Mesenchymal stem cell (in vitro differentiated cells and primary cell): ENCODE measurements at regions not wholly inside any gene's neighbourhood (a gene's known extent, or its start where the extent isn't known, plus 50 kb on each side); places are given as distances from the start of the nearest gene placed in this dataset.

Experiments
- DNase-seq: peaks from one replicate; pipeline ENCODE4 v3.0.0-alpha.2; 2013
- H2AFZ ChIP-seq: one replicate; pipeline ENCODE4 v1.6.1; 2013; ENCODE audit warnings: low read depth, mild to moderate bottlenecking, control low read depth, inconsistent platforms, low read length, moderate library complexity
- H2AK5ac ChIP-seq: 2 replicates; pipeline ENCODE4 v1.6.1; 2013; ENCODE audit warnings: low read length, moderate library complexity, mild to moderate bottlenecking, inconsistent platforms; ENCODE audit not compliant: severe bottlenecking
- H2BK120ac ChIP-seq: one replicate; pipeline ENCODE4 v1.6.1; 2013; ENCODE audit warnings: low read depth, mild to moderate bottlenecking, inconsistent platforms, low read length, moderate library complexity
- H2BK12ac ChIP-seq, 2 experiments: one replicate each; pipeline ENCODE4 v1.6.1; 2013; ENCODE audit warnings: inconsistent platforms in 2 of 2, low read length in 2 of 2, mild to moderate bottlenecking in 2 of 2, moderate library complexity in 2 of 2, control low read depth in 1 of 2
- H2BK15ac ChIP-seq: one replicate; pipeline ENCODE4 v1.6.1; 2013; ENCODE audit warnings: mild to moderate bottlenecking, low read depth, inconsistent platforms; ENCODE audit not compliant: poor library complexity, severe bottlenecking
- H2BK5ac ChIP-seq: 2 replicates; pipeline ENCODE4 v1.6.1; 2013; ENCODE audit warnings: low read depth, mild to moderate bottlenecking, low read length, control low read depth, inconsistent platforms; ENCODE audit not compliant: poor library complexity, severe bottlenecking
- H3K14ac ChIP-seq, 2 experiments: one replicate each; pipeline ENCODE4 v1.6.1; 2013; ENCODE audit warnings: inconsistent platforms in 2 of 2, low read length in 2 of 2, control low read depth in 1 of 2, mild to moderate bottlenecking in 1 of 2, moderate library complexity in 1 of 2
- H3K18ac ChIP-seq, 2 experiments: one replicate each; pipeline ENCODE4 v1.6.1; 2013; ENCODE audit warnings: inconsistent platforms in 2 of 2, low read length in 2 of 2, control low read depth in 1 of 2, low read depth in 1 of 2, mild to moderate bottlenecking in 1 of 2
- H3K23ac ChIP-seq, 2 experiments: one replicate each; pipeline ENCODE4 v1.6.1; 2013; ENCODE audit warnings: inconsistent platforms in 2 of 2, low read length in 2 of 2, mild to moderate bottlenecking in 2 of 2, moderate library complexity in 2 of 2, control low read depth in 1 of 2
- H3K27ac ChIP-seq: 2 replicates; pipeline ENCODE4 v1.5.1; 2013; ENCODE audit warnings: mild to moderate bottlenecking, moderate library complexity, low read length, control low read depth, inconsistent platforms; ENCODE audit not compliant: poor library complexity, severe bottlenecking
- H3K27me3 ChIP-seq, 2 experiments: 2 replicates each; pipeline versions ENCODE4 v1.6.1 to v1.7.0; 2013; ENCODE audit warnings: low read length in 2 of 2, mild to moderate bottlenecking in 2 of 2, moderate library complexity in 2 of 2, control low read depth in 1 of 2, inconsistent platforms in 1 of 2; ENCODE audit not compliant: control insufficient read depth in 1 of 2, insufficient read depth in 1 of 2
- H3K36me3 ChIP-seq, 2 experiments: 2 replicates each; pipeline versions ENCODE4 v1.6.1 to v1.7.0; 2013; ENCODE audit warnings: low read length in 2 of 2, control low read depth in 1 of 2, inconsistent platforms in 1 of 2, low read depth in 1 of 2, mild to moderate bottlenecking in 1 of 2; ENCODE audit not compliant: insufficient read depth in 2 of 2, control insufficient read depth in 1 of 2
- H3K4ac ChIP-seq, 2 experiments: one replicate each; pipeline ENCODE4 v1.6.1; 2013; ENCODE audit warnings: inconsistent platforms in 2 of 2, low read length in 2 of 2, mild to moderate bottlenecking in 2 of 2, moderate library complexity in 2 of 2, control low read depth in 1 of 2, low read depth in 1 of 2
- H3K4me1 ChIP-seq: 2 replicates; pipeline ENCODE4 v1.6.1; 2013; ENCODE audit warnings: low read depth, low read length, control low read depth; ENCODE audit not compliant: control insufficient read depth, insufficient read depth
- H3K4me2 ChIP-seq: 2 replicates; pipeline ENCODE4 v1.6.1; 2013; ENCODE audit warnings: low read length, mild to moderate bottlenecking, inconsistent platforms; ENCODE audit not compliant: poor library complexity, severe bottlenecking
- H3K4me3 ChIP-seq, 2 experiments: 2 replicates each; pipeline versions ENCODE4 v1.5.1 to v1.7.0; 2013; ENCODE audit warnings: low read length in 2 of 2, mild to moderate bottlenecking in 2 of 2, control low read depth in 1 of 2, low read depth in 1 of 2; ENCODE audit not compliant: insufficient read depth in 1 of 2
- H3K79me1 ChIP-seq: replicated peaks from 2 replicates; pipeline ENCODE4 v1.6.1; 2013; ENCODE audit warnings: mild to moderate bottlenecking, control low read depth, low read length, inconsistent platforms; ENCODE audit not compliant: poor library complexity, severe bottlenecking
- H3K9ac ChIP-seq: 2 replicates; pipeline ENCODE4 v1.7.0; 2013; ENCODE audit warnings: mild to moderate bottlenecking, low read length, moderate library complexity
- H3K9me3 ChIP-seq: 2 replicates; pipeline ENCODE4 v1.7.0; 2013; ENCODE audit warnings: mild to moderate bottlenecking, low read length; ENCODE audit not compliant: control insufficient read depth
- H4K8ac ChIP-seq: one replicate; pipeline ENCODE4 v1.6.1; 2013; ENCODE audit warnings: inconsistent platforms, mild to moderate bottlenecking, low read length, moderate library complexity
- H4K91ac ChIP-seq: one replicate; pipeline ENCODE4 v1.6.1; 2013; ENCODE audit warnings: mild to moderate bottlenecking, low read length, inconsistent platforms
- WGBS: methylation state at CpG from one replicate; pipeline ENCODE4 v1.1.7; 2013; ENCODE audit warnings: mixed read lengths; 5-methylcytosine and 5-hydroxymethylcytosine counted together

DNA sequence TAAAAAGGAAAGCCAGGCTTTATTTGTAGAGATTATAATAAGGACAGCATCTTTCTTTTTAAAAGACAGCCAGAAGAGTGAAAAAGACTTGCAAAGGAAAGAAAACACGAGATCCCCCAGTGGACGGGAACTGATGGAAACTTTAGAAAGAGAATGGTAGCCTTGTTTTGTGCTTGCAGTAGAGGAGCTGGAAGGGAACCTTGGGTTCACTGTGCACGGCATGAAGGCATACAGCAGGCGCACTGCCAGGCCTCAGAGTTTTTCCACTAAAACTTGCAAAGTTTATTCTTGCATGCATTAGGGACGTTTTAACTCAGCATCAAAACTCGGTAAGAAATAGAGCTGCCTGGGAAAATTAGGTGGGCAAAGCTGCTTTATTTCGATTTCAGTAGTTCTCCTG, 248.6 kb downstream of the IRX1 start:
- 76% methylated on average over 7 of the region's 7 CpGs for WGBS
- Histone ChIP-seq H3K4me1 (no peaks in the 10 kb centered on the region), H3K27ac (no peak overlapping the region), H4K91ac (no peak overlapping the region), H2BK12ac (no peak overlapping the region), H3K79me1 (no peaks in the 10 kb centered on the region), H4K8ac (no peak overlapping the region), H3K9me3 (no peaks in the 10 kb centered on the region), H3K14ac (no peak overlapping the region), H3K9ac (no peak overlapping the region), H3K4me2 (no peak overlapping the region), H3K27me3 (no peaks in the 10 kb centered on the region), H3K18ac (no peak overlapping the region), H2BK5ac (no peak overlapping the region), H3K23ac (no peak overlapping the region), H2BK15ac (no peak overlapping the region), H2AFZ (no peak overlapping the region), H3K4me3 (no peak overlapping the region), H3K36me3 (no peaks in the 10 kb centered on the region), H2AK5ac (no peak overlapping the region), H3K4ac (no peak overlapping the region), H2BK120ac (no peak overlapping the region)
- no peak for DNase-seq

DNA sequence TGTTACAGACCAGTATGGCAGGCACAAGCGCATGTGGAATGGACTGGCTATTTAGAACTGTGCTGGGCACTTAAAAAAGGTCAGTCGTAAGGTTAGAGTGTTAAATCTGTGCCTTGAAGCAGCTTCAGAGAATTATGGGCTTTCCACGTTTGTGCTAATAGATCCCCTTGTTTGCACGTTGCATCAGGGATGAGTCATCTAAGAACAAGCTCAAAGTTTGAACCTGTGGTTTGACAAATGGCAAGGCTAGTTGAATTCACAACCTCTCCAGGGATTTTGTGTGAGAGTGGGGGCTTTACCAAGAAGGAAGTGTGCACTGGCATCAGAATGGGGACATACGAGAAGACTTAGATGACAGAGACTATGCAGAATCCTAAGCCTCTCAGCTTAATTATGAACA, 249.6 kb downstream of the IRX1 start:
- H3K18ac ChIP-seq = no peak overlapping the region
- no peak overlapping the region for H4K8ac ChIP-seq
- no peak overlapping the region for H2BK5ac ChIP-seq
- no peak overlapping the region for H2AK5ac ChIP-seq
- H3K9me3 ChIP-seq = no peaks in the 10 kb centered on the region
- H3K14ac ChIP-seq = no peak overlapping the region
- no peaks in the 10 kb centered on the region for H3K36me3 ChIP-seq
- no peak overlapping the region for H2BK15ac ChIP-seq
- H3K4me1 ChIP-seq = no peaks in the 10 kb centered on the region
- no peak overlapping the region for H3K27ac ChIP-seq
- no peak overlapping the region for H2AFZ ChIP-seq
- no peak overlapping the region for H2BK12ac ChIP-seq
- no peaks in the 10 kb centered on the region for H3K79me1 ChIP-seq
- no peak overlapping the region for H4K91ac ChIP-seq
- H3K9ac ChIP-seq = no peak overlapping the region
- no peak overlapping the region for H3K23ac ChIP-seq
- H3K4me2 ChIP-seq = no peak overlapping the region
- no peak overlapping the region for H3K4ac ChIP-seq
- WGBS = 36% methylated on average over 5 of the region's 5 CpGs
- no peaks in the 10 kb centered on the region for H3K27me3 ChIP-seq
- no peak overlapping the region for H3K4me3 ChIP-seq
- no peak overlapping the region for H2BK120ac ChIP-seq
- DNase-seq = no peak

DNA sequence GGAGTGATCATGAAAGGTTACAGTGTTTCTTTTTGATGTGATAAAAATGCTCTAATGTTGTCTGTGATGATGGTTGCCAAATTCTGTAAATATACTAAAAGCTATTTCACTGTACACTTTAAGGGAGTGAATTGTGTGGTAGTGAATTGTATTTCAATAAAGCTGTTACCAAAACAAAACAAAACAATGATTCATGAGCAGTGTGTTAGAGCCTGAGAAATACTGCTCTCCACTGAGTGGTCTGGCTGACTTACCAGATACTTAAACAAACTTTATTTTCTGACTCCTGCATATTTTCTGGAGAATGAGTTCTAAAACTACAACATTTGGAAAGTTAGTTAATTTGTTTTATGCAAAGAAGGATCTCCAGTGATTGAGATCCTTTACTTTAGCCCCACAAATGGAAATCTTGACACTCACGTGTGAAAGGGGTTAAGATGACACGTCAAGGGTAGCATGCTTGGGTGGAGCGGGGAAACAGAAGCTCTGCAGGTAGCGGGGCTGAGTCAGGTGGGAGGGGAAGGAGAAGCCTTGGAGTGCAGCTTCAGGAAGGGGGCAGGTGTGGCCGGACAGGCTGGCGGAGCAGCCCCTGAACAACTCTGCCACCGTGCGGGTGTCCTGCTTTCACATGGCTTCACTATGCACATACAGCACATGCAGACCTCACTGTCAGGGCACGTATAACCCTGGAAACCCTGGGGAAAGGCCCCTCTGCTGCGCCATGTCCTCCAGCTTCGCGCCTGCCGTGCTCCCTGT, 256.7 kb downstream of the IRX1 start:
- no peak overlapping the region for H2BK5ac ChIP-seq

DNA sequence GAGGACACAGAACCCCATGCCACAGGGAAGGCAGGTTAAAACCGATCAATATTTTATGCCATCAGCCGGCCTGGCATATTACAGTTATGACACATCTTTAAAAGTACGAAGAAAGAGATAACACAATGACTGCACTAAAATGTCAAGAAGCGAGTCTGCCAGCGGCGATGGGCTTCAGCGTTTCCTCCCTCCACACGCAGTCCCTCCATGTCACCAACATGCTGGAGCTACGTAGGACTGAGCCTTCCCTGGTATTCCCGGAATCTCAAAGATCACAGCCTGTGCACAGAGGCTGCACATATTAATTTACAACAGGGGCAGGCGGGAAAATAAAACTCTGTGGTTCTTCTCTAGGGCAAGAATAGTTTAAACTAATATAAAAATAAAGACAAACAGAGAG, 257.7 kb downstream of the IRX1 start:
- H2BK5ac ChIP-seq = no peak overlapping the region
- no peak overlapping the region for H2BK15ac ChIP-seq
- no peak overlapping the region for H4K91ac ChIP-seq
- H3K27me3 ChIP-seq = no peaks in the 10 kb centered on the region
- no peaks in the 10 kb centered on the region for H3K79me1 ChIP-seq
- no peak overlapping the region for H3K4ac ChIP-seq
- H2BK120ac ChIP-seq = no peak overlapping the region
- no peak overlapping the region for H3K14ac ChIP-seq
- no peak overlapping the region for H3K4me2 ChIP-seq
- no peaks in the 10 kb centered on the region for H3K36me3 ChIP-seq
- H3K4me3 ChIP-seq = no peak overlapping the region
- DNase-seq = no peak
- H3K23ac ChIP-seq = no peak overlapping the region
- H3K4me1 ChIP-seq = no peaks in the 10 kb centered on the region
- H3K9me3 ChIP-seq = peaks cover 4% of the 10 kb centered on the region
- H2BK12ac ChIP-seq = no peak overlapping the region
- H3K9ac ChIP-seq = no peak overlapping the region
- no peak overlapping the region for H2AFZ ChIP-seq
- no peak overlapping the region for H3K27ac ChIP-seq
- no peak overlapping the region for H3K18ac ChIP-seq
- 88% methylated on average over 10 of the region's 11 CpGs for WGBS
- H4K8ac ChIP-seq = no peak overlapping the region
- H2AK5ac ChIP-seq = no peak overlapping the region

More for the DNA sequence above, 256.7 kb downstream of the IRX1 start:
- Histone ChIP-seq H2BK15ac (no peak overlapping the region), H2AFZ (no peak overlapping the region), H3K18ac (no peak overlapping the region), H4K91ac (no peak overlapping the region), H3K4me1 (no peaks in the 10 kb centered on the region), H4K8ac (no peak overlapping the region), H3K4me2 (no peak overlapping the region), H3K9ac (no peak overlapping the region), H2AK5ac (no peak overlapping the region), H3K23ac (no peak overlapping the region), H2BK12ac (no peak overlapping the region), H3K36me3 (no peaks in the 10 kb centered on the region), H3K27ac (no peak overlapping the region), H3K4me3 (no peak overlapping the region), H3K27me3 (no peaks in the 10 kb centered on the region), H3K14ac (no peak overlapping the region), H3K9me3 (peaks cover 4% of the 10 kb centered on the region), H2BK120ac (no peak overlapping the region), H3K79me1 (no peaks in the 10 kb centered on the region), H3K4ac (no peak overlapping the region)
- WGBS = 62% methylated on average over 10 of the region's 13 CpGs
- no peak for DNase-seq
